Embryonic facial prominence (tissue), 1 donor: ENCODE measurements at regions not wholly inside any gene's neighbourhood (a gene's known extent, or its start where the extent isn't known, plus 50 kb on each side); places are given as distances from the start of the nearest gene placed in this dataset.

Experiments used
- DNase-seq: peaks from one replicate; pipeline ENCODE4 v3.0.0-alpha.2; 2016; ENCODE audit errors: extremely low spot score

GRCh38 chr3:94179059-94179458 is 116.2 kb downstream of the NSUN3 start:
- DNase-seq, result no peak

GRCh38 chr3:94183551-94183950 is 120.7 kb downstream of the NSUN3 start:
- DNase-seq, result no peak

GRCh38 chr3:94184781-94185180 is 121.9 kb downstream of the NSUN3 start:
- DNase-seq, result no peak

GRCh38 chr3:94185753-94186152 is 122.9 kb downstream of the NSUN3 start:
- no peak for DNase-seq

GRCh38 chr3:94187697-94188096 is 124.8 kb downstream of the NSUN3 start:
- no peak for DNase-seq

- DNase-seq, result no peak
These were observed 132.5 kb downstream of the NSUN3 start for GRCh38 chr3:94195381-94195780.

- DNase-seq, result no peak
These were observed 143.4 kb downstream of the NSUN3 start for GRCh38 chr3:94206291-94206690.

- DNase-seq, result no peak
These were observed 147.4 kb downstream of the NSUN3 start for GRCh38 chr3:94210256-94210655.

GRCh38 chr3:94217406-94217805 is 154.5 kb downstream of the NSUN3 start:
- no peak for DNase-seq

- no peak for DNase-seq
These were observed 157.6 kb downstream of the NSUN3 start for GRCh38 chr3:94220426-94220825.

GRCh38 chr3:94221829-94222228 is 159.0 kb downstream of the NSUN3 start:
- no peak for DNase-seq

- no peak for DNase-seq
These were observed 162.4 kb downstream of the NSUN3 start for GRCh38 chr3:94225148-94225865.

- DNase-seq, result no peak
These were observed 163.2 kb downstream of the NSUN3 start for GRCh38 chr3:94226078-94226477.

- no peak for DNase-seq
These were observed 170.1 kb downstream of the NSUN3 start for GRCh38 chr3:94232921-94233320.

GRCh38 chr3:94234177-94234788 is 171.4 kb downstream of the NSUN3 start:
- no peak for DNase-seq

GRCh38 chr3:94241986-94242385 is 179.1 kb downstream of the NSUN3 start:
- no peak for DNase-seq

- no peak for DNase-seq
These were observed 183.3 kb downstream of the NSUN3 start for GRCh38 chr3:94246171-94246570.

- no peak for DNase-seq
These were observed 185.2 kb downstream of the NSUN3 start for GRCh38 chr3:94248042-94248441.

GRCh38 chr3:94249491-94250079 is 186.7 kb downstream of the NSUN3 start:
- DNase-seq, result no peak

GRCh38 chr3:94251566-94251965 is 188.7 kb downstream of the NSUN3 start:
- DNase-seq, result no peak

GRCh38 chr3:94252316-94252715 is 189.5 kb downstream of the NSUN3 start:
- DNase-seq, result no peak

- no peak for DNase-seq
These were observed 194.3 kb downstream of the NSUN3 start for GRCh38 chr3:94256888-94257813.
